Mammary epithelial cell (primary cell): ENCODE measurements at regions not wholly inside any gene's neighbourhood (a gene's known extent, or its start where the extent isn't known, plus 50 kb on each side); places are given as distances from the start of the nearest gene placed in this dataset.
A peak's percentile ranks its signal among the peaks of the same experiment; 100 is the strongest.

Source experiments
- CTCF ChIP-seq, 2 donors: IDR thresholded peaks in 1 of 2; conservative IDR thresholded peaks in 1 of 2; 2 replicates each; pipeline ENCODE4 v1.5.1; 2011 to 2012; ENCODE audit warnings: inconsistent platforms in 2 of 2, low read length in 2 of 2, mild to moderate bottlenecking in 2 of 2, control low read depth in 1 of 2, low read depth in 1 of 2; ENCODE audit not compliant: insufficient read depth in 1 of 2; ENCODE audit errors: extremely low read depth in 1 of 2
- EZH2 ChIP-seq: IDR thresholded peaks from 2 replicates; pipeline ENCODE4 v1.6.1; 2012; ENCODE audit warnings: low read length, inconsistent platforms, borderline replicate concordance

DNA sequence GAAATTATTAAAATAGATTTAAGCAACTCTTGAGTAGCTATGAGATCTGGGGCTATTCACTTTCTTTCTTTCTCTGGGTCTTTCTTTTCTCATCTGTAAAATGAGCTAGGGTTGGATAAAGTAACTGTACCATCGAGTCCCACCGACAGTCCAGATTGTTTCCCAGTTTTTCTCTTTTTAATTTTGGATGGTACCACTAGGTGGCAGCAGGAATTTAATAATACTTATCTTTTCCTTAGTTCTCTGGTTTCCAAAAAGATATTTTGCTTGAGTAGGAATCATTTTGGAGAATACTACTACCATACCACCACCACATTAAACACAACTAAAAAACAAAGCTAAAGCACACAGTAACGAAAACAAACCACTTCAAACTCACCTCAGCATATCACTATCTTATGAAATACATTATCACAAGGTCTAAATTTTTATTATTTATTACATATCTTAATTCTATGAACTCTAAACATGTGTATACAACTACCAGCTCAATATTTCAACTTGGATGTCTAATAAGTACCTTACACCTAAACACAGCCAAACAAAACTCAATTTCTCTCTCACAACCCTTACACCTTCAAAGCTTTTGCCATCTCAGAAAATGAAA lies 584.0 kb downstream of the KCNA4 start:
- peak; percentile 45 to 49 for TF ChIP-seq CTCF (conservative IDR thresholded peaks at IDR 0.05 in 1 of 2, IDR thresholded peaks at IDR 0.05 in 1 of 2; ENCODE audit: extremely low read depth in 1 of 2, insufficient read depth in 1 of 2, low read depth in 1 of 2, low read length in 2 of 2)
- no peak for TF ChIP-seq EZH2
